IMR-90 (cell line): ENCODE measurements at regions not wholly inside any gene's neighbourhood (a gene's known extent, or its start where the extent isn't known, plus 50 kb on each side); places are given as distances from the start of the nearest gene placed in this dataset.

Experiments
- ATAC-seq: fragments of 200-7000 bp; cut with Tn5 transposase; 2 replicates; pipeline ENCODE4 v1.9.1; 2020; ENCODE audit warnings: low read depth, mild to moderate bottlenecking, moderate library complexity
- BruUV-seq: library from RNA; stranded (reverse); fragments of 400-500 nt; replicated peaks from 2 replicates; lab custom pipeline; 2021; lab: Mats Ljungman, UMichigan
- CTCF ChIA-PET: fragments of 300-600 bp; formaldehyde crosslinking; extraction: SDS; loops from one replicate; lab custom pipeline; 2021; ENCODE audit warnings: antibody characterized with exemption; lab: Yijun Ruan, JAX
- POLR2A ChIA-PET: fragments of 300-600 bp; sonication (Branson Sonifier 250); formaldehyde crosslinking; loops from one replicate; lab custom pipeline; 2022; ENCODE audit warnings: antibody characterized with exemption; ENCODE audit not compliant: unreplicated experiment; lab: Charles Lee
- DNase-seq: peaks from one replicate; pipeline ENCODE4 v3.0.0; 2013
- H2AFZ ChIP-seq: replicated peaks from 2 replicates; pipeline ENCODE3; 2013; ENCODE audit warnings: low read length, mild to moderate bottlenecking; ENCODE audit not compliant: poor library complexity
- H2AK5ac ChIP-seq: 2 replicates; pipeline ENCODE4 v1.6.1; 2013; ENCODE audit warnings: low read depth, low read length, inconsistent platforms
- H2AK9ac ChIP-seq: replicated peaks from 2 replicates; pipeline ENCODE3; 2013; ENCODE audit warnings: mild to moderate bottlenecking, low read depth, low read length, moderate library complexity; ENCODE audit not compliant: poor library complexity
- H2BK120ac ChIP-seq: 2 replicates; pipeline ENCODE4 v1.6.1; 2013; ENCODE audit warnings: low read depth, low read length, inconsistent platforms
- H2BK15ac ChIP-seq: 3 replicates; pipeline ENCODE4 v1.6.1; 2013; ENCODE audit warnings: low read depth, low read length, inconsistent platforms
- H2BK20ac ChIP-seq: 2 replicates; pipeline ENCODE4 v1.6.1; 2013; ENCODE audit warnings: low read depth, mild to moderate bottlenecking, inconsistent platforms, low read length, moderate library complexity
- H2BK5ac ChIP-seq: 2 replicates; pipeline ENCODE4 v1.6.1; 2013; ENCODE audit warnings: mild to moderate bottlenecking, low read depth, low read length, inconsistent platforms; ENCODE audit not compliant: poor library complexity, severe bottlenecking
- H3K14ac ChIP-seq: replicated peaks from 2 replicates; pipeline ENCODE4 v1.6.1; 2013; ENCODE audit warnings: low read depth, low read length, inconsistent platforms
- H3K18ac ChIP-seq: 2 replicates; pipeline ENCODE4 v1.6.1; 2013; ENCODE audit warnings: low read depth, low read length, control low read depth
- H3K23ac ChIP-seq: 2 replicates; pipeline ENCODE4 v1.6.1; 2013; ENCODE audit warnings: low read depth, low read length, inconsistent platforms
- H3K27ac ChIP-seq: 2 replicates; pipeline ENCODE4 v1.5.1; 2013; ENCODE audit warnings: mild to moderate bottlenecking, control low read depth, low read length; ENCODE audit not compliant: insufficient read depth
- H3K27me3 ChIP-seq: 2 replicates; pipeline ENCODE4 v1.6.1; 2013; ENCODE audit warnings: low read length; ENCODE audit not compliant: control insufficient read depth, insufficient read depth
- H3K36me3 ChIP-seq: 2 replicates; pipeline ENCODE4 v1.6.1; 2013; ENCODE audit warnings: low read length, mixed read lengths; ENCODE audit not compliant: control insufficient read depth, insufficient read depth
- H3K4ac ChIP-seq: 2 replicates; pipeline ENCODE4 v1.6.1; 2013; ENCODE audit warnings: low read depth, low read length, inconsistent platforms
- H3K4me1 ChIP-seq: 2 replicates; pipeline ENCODE4 v1.6.1; 2013; ENCODE audit warnings: low read length, mixed read lengths; ENCODE audit not compliant: control insufficient read depth, insufficient read depth
- H3K4me2 ChIP-seq: 2 replicates; pipeline ENCODE4 v1.6.1; 2013; ENCODE audit warnings: low read depth, mild to moderate bottlenecking, control low read depth, low read length, moderate library complexity
- H3K4me3 ChIP-seq: 2 replicates; pipeline ENCODE4 v1.5.1; 2013; ENCODE audit warnings: low read depth, mild to moderate bottlenecking, control low read depth, low read length, moderate library complexity; ENCODE audit not compliant: insufficient read depth
- H3K56ac ChIP-seq: 2 replicates; pipeline ENCODE4 v1.6.1; 2013; ENCODE audit warnings: low read length, inconsistent platforms; ENCODE audit not compliant: insufficient read depth; ENCODE audit errors: extremely low read depth
- H3K79me1 ChIP-seq, 2 experiments: 2 replicates each; pipeline ENCODE4 v1.6.1; 2013; ENCODE audit warnings: low read length in 2 of 2, inconsistent platforms in 1 of 2, low read depth in 1 of 2
- H3K9ac ChIP-seq: 2 replicates; pipeline ENCODE4 v1.6.1; 2013; ENCODE audit warnings: low read depth, low read length, control low read depth
- H3K9me1 ChIP-seq: 2 replicates; pipeline ENCODE4 v1.6.1; 2013; ENCODE audit warnings: low read length, inconsistent platforms; ENCODE audit not compliant: insufficient read depth
- H3K9me3 ChIP-seq: 2 replicates; pipeline ENCODE4 v1.6.1; 2013; ENCODE audit warnings: low read length; ENCODE audit not compliant: control insufficient read depth, insufficient read depth
- H4K20me1 ChIP-seq: 2 replicates; pipeline ENCODE4 v1.6.1; 2013; ENCODE audit warnings: low read length, inconsistent platforms; ENCODE audit not compliant: insufficient read depth
- H4K5ac ChIP-seq: 2 replicates; pipeline ENCODE4 v1.6.1; 2013; ENCODE audit warnings: mild to moderate bottlenecking, low read depth, low read length, control low read depth
- H4K8ac ChIP-seq, 2 experiments: 2 replicates each; pipeline ENCODE4 v1.6.1; 2013; ENCODE audit warnings: low read depth in 2 of 2, low read length in 2 of 2, control low read depth in 1 of 2, inconsistent platforms in 1 of 2
- H4K91ac ChIP-seq: 2 replicates; pipeline ENCODE4 v1.6.1; 2013; ENCODE audit warnings: low read depth, low read length, inconsistent platforms; ENCODE audit not compliant: insufficient read depth
- BHLHE40 ChIP-seq: fragments of 150-350 bp; IDR thresholded peaks from 2 replicates; pipeline ENCODE4 v1.6.1; 2016; ENCODE audit warnings: mild to moderate bottlenecking, low read depth, low read length
- CEBPB ChIP-seq: IDR thresholded peaks from 2 replicates; pipeline ENCODE4 v1.6.1; 2012; ENCODE audit warnings: low read depth, low read length, improper control_type of control experiment
- MAFK ChIP-seq: IDR thresholded peaks from 2 replicates; pipeline ENCODE4 v1.6.1; 2012; ENCODE audit warnings: low read depth, low read length, improper control_type of control experiment
- MXI1 ChIP-seq: IDR thresholded peaks from 2 replicates; pipeline ENCODE4 v1.6.1; 2012; ENCODE audit warnings: low read depth, mild to moderate bottlenecking, low read length, moderate library complexity, borderline replicate concordance
- WGBS, 2 experiments: methylation state at CpG; one replicate each; pipeline versions ENCODE4 v1.1.5 to v1.1.7; 2013; ENCODE audit warnings: missing lambda C conversion rate in 2 of 2; ENCODE audit not compliant: insufficient read length in 1 of 2; ENCODE audit errors: extremely low coverage in 2 of 2; 5-methylcytosine and 5-hydroxymethylcytosine counted together
- dilution Hi-C: fragments of 300-500 bp; cut with HindIII; formaldehyde crosslinking; loops from one replicate; pipeline ENCODE4 v1.14.3; 2018; ENCODE audit warnings: low sequenced_read_pairs; ENCODE audit not compliant: unreplicated experiment
- in situ Hi-C: fragments of 300-500 bp; cut with MboI; formaldehyde crosslinking; loops from 3 replicates; pipeline ENCODE4 v1.14.3; 2019; ENCODE audit warnings: low sequenced_read_pairs, inconsistent platforms, mixed read lengths
- intact Hi-C: fragments of 100-400 bp; cut with micrococcal nuclease; formaldehyde crosslinking; loops from 2 replicates; pipeline ENCODE4 v1.10.0; 2022
- TF ChIP-seq, protein P1 (sequence below): fragments of 150-350 bp; IDR thresholded peaks from 2 replicates; pipeline ENCODE4 v1.6.1; 2017; ENCODE audit warnings: mild to moderate bottlenecking, antibody characterized with exemption, low read length, low read depth

DNA sequence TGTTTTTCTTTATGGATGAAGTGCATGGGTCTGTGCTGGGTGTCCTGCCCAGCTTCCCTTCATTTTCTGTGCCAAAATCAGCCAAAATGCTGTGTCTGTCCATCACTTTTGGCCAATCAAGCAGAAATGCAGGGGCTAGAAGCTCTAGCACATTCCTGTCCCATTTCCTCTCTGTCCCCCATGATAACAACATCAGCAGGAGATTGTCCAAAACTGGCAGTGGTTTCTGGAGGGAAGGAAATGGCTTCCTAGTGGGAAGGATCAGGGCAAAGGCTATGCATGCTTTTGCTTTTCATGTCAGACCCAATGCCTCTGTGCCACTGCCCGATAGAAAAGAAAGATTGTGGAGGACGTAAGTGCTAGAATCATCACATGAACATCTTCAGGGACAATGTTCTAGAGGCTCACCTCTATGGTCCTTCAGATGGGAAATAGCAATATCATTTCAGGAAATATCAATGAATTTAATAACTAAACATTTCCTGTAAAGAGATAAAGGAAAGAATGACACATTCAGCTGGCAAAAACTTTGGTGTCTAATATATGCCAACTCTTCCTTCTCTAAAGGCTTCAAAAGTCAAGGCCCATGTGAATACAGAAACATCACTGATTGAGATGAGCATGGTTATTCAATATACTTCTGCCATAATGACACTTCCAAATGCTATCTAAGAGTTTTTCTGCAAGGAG lies 107.5 kb downstream of the SETD4 start:
- Histone ChIP-seq H3K4me1 (no peaks in the 10 kb centered on the region), H4K5ac (no peak overlapping the region), H4K8ac (no peak overlapping the region), H4K20me1 (no peaks in the 10 kb centered on the region), H3K9me3 (peaks cover 5% of the 10 kb centered on the region), H2AK5ac (no peak overlapping the region), H2BK120ac (no peak overlapping the region), H3K23ac (no peak overlapping the region), H2BK15ac (no peak overlapping the region), H3K56ac (no peak overlapping the region), H3K9me1 (no peaks in the 10 kb centered on the region), H2BK20ac (no peak overlapping the region), H3K9ac (no peak overlapping the region), H3K27ac (no peak overlapping the region), H3K4ac (no peak overlapping the region), H3K18ac (no peak overlapping the region), H3K4me3 (no peak overlapping the region), H2AK9ac (no peak overlapping the region), H2BK5ac (no peak overlapping the region), H3K79me1 (no peaks in the 10 kb centered on the region), H3K27me3 (peaks cover 53% of the 10 kb centered on the region), H4K91ac (no peak overlapping the region), H3K36me3 (no peaks in the 10 kb centered on the region), H3K14ac (no peak overlapping the region), H3K4me2 (no peak overlapping the region), H2AFZ (no peak overlapping the region)
- ATAC-seq (no peak), DNase-seq (no peak)
- in situ Hi-C loops, result no loop called here
- BruUV-seq, result no TSS peak
- dilution Hi-C loops, result no loop called here
- intact Hi-C loops, result no loop called here
- ChIA-PET CTCF (no interaction called here), POLR2A (no interaction called here)
- TF ChIP-seq CEBPB (no peak), MXI1 (no peak), MAFK (no peak), BHLHE40 (no peak)
- TF ChIP-seq, protein P1, sequence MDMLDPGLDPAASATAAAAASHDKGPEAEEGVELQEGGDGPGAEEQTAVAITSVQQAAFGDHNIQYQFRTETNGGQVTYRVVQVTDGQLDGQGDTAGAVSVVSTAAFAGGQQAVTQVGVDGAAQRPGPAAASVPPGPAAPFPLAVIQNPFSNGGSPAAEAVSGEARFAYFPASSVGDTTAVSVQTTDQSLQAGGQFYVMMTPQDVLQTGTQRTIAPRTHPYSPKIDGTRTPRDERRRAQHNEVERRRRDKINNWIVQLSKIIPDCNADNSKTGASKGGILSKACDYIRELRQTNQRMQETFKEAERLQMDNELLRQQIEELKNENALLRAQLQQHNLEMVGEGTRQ, result no peak
- no CpG with 5 or more reads among the region's 2 CpGs for WGBS, 2 experiments
